Uterus (tissue), 2 donors: ENCODE measurements at regions not wholly inside any gene's neighbourhood (a gene's known extent, or its start where the extent isn't known, plus 50 kb on each side); places are given as distances from the start of the nearest gene placed in this dataset.

Experiments used
- CTCF ChIP-seq, 4 experiments: fragments of 200-600 bp in 2 of 4; fragments of 450-650 bp in 2 of 4; sonication (generic) in 2 of 4; IDR thresholded peaks; one replicate each; pipeline ENCODE4 v1.5.1; 2016 to 2019; ENCODE audit warnings: antibody characterized with exemption in 4 of 4, mild to moderate bottlenecking in 2 of 4, moderate library complexity in 1 of 4
- POLR2A ChIP-seq, 2 donors: fragments of 450-650 bp; IDR thresholded peaks; one replicate each; pipeline ENCODE4 v1.6.1; 2016; ENCODE audit warnings: antibody characterized with exemption in 2 of 2, mild to moderate bottlenecking in 1 of 2, moderate library complexity in 1 of 2

DNA sequence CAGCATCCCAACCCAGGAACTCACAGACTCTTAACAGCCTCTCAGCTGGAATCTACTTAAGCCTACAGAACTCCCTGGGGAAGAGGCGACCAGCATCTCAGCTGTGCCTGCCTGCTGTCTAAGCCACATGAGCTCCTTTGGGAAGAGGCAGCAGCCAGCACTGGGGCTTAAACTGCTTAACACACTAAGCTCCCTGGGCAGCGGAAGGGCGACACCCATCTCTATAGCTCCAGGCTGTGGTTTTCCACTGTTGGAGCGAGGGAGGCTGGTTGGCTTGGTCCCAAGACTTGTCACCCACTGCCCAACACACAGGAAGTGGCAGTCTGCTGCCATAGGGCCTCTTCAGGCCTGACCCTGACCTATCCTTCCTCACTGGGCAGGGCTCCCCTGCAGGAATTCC lies 1544.1 kb upstream of the ADGRL3 start:
- TF ChIP-seq POLR2A (IDR thresholded peaks at IDR 0.05) (no peak), CTCF (IDR thresholded peaks at IDR 0.05) (no peak)
